ENCODE measurements at regions not wholly inside any gene's neighbourhood (a gene's known extent, or its start where the extent isn't known, plus 50 kb on each side); places are given as distances from the start of the nearest gene placed in this dataset.

DNA sequence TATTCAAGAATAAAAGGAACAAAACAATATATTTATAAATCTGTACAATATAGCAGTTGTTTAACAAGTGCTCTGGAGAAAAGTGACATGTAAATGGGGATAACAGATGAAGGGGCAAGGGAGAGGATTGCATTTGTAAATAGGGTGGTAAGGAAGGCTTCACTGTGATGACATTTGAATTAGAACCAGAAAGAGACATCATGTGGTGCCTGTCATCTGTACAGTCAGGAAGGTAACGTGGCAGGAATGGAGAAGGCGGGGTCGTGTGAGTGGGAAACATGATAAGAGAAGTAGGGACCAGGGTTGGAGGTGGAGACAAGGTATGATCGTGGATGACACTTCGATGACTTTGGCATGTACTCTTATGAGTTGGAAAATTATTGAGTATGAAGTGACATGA, 1393.6 kb upstream of the NXPH2 start:
- Histone ChIP-seq H3K4me2 (ENCODE audit: low read length) (no peak overlapping the region), H3K79me2 (replicated peaks; ENCODE audit: insufficient read depth, low read length) (no peaks in the 10 kb centered on the region), H3K27me3 (ENCODE audit: insufficient read depth, low read depth, low read length) (no peaks in the 10 kb centered on the region), H3F3A (ENCODE audit: insufficient read depth, low read length, poor library complexity, severe bottlenecking) (peaks cover 2% of the 10 kb centered on the region), H3K4me3 (ENCODE audit: low read length) (no peak overlapping the region), H3K36me3 (ENCODE audit: insufficient read depth, low read length) (no peaks in the 10 kb centered on the region), H4K20me1 (ENCODE audit: insufficient read depth) (no peaks in the 10 kb centered on the region), H3K9me2 (ENCODE audit: insufficient read depth, low read length) (no peaks in the 10 kb centered on the region), H3K9ac (ENCODE audit: low read length) (no peak overlapping the region), H3K27ac (ENCODE audit: low read length) (no peak overlapping the region), H2AFZ (ENCODE audit: low read depth, low read length) (no peak overlapping the region), H3K9me3 (ENCODE audit: low read length) (peaks cover 3% of the 10 kb centered on the region)
- no peak for TF ChIP-seq MXI1 (conservative IDR thresholded peaks at IDR 0.05; ENCODE audit: poor library complexity, severe bottlenecking)
- TF ChIP-seq SMC3 (conservative IDR thresholded peaks at IDR 0.05; ENCODE audit: poor library complexity) = no peak
- TF ChIP-seq RAD21 (conservative IDR thresholded peaks at IDR 0.05) = no peak
- TF ChIP-seq, protein P1, sequence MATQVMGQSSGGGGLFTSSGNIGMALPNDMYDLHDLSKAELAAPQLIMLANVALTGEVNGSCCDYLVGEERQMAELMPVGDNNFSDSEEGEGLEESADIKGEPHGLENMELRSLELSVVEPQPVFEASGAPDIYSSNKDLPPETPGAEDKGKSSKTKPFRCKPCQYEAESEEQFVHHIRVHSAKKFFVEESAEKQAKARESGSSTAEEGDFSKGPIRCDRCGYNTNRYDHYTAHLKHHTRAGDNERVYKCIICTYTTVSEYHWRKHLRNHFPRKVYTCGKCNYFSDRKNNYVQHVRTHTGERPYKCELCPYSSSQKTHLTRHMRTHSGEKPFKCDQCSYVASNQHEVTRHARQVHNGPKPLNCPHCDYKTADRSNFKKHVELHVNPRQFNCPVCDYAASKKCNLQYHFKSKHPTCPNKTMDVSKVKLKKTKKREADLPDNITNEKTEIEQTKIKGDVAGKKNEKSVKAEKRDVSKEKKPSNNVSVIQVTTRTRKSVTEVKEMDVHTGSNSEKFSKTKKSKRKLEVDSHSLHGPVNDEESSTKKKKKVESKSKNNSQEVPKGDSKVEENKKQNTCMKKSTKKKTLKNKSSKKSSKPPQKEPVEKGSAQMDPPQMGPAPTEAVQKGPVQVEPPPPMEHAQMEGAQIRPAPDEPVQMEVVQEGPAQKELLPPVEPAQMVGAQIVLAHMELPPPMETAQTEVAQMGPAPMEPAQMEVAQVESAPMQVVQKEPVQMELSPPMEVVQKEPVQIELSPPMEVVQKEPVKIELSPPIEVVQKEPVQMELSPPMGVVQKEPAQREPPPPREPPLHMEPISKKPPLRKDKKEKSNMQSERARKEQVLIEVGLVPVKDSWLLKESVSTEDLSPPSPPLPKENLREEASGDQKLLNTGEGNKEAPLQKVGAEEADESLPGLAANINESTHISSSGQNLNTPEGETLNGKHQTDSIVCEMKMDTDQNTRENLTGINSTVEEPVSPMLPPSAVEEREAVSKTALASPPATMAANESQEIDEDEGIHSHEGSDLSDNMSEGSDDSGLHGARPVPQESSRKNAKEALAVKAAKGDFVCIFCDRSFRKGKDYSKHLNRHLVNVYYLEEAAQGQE (IDR thresholded peaks at IDR 0.05; ENCODE audit: borderline replicate concordance) = no peak
- TF ChIP-seq, protein P2, sequence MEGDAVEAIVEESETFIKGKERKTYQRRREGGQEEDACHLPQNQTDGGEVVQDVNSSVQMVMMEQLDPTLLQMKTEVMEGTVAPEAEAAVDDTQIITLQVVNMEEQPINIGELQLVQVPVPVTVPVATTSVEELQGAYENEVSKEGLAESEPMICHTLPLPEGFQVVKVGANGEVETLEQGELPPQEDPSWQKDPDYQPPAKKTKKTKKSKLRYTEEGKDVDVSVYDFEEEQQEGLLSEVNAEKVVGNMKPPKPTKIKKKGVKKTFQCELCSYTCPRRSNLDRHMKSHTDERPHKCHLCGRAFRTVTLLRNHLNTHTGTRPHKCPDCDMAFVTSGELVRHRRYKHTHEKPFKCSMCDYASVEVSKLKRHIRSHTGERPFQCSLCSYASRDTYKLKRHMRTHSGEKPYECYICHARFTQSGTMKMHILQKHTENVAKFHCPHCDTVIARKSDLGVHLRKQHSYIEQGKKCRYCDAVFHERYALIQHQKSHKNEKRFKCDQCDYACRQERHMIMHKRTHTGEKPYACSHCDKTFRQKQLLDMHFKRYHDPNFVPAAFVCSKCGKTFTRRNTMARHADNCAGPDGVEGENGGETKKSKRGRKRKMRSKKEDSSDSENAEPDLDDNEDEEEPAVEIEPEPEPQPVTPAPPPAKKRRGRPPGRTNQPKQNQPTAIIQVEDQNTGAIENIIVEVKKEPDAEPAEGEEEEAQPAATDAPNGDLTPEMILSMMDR (IDR thresholded peaks at IDR 0.05; ENCODE audit: poor library complexity, severe bottlenecking) = no peak
- no peak for TF ChIP-seq TAF1 (IDR thresholded peaks at IDR 0.05; ENCODE audit: low read depth)
- peak; percentile 67 for TF ChIP-seq POLR2AphosphoS5 (IDR thresholded peaks at IDR 0.05)
- TF ChIP-seq EP300 (conservative IDR thresholded peaks at IDR 0.05; ENCODE audit: poor library complexity, severe bottlenecking) = peak; percentile 75
- no peak for TF ChIP-seq EZH2 (IDR thresholded peaks at IDR 0.05; ENCODE audit: borderline replicate concordance, insufficient read depth, low read length, poor library complexity, severe bottlenecking)

DNA sequence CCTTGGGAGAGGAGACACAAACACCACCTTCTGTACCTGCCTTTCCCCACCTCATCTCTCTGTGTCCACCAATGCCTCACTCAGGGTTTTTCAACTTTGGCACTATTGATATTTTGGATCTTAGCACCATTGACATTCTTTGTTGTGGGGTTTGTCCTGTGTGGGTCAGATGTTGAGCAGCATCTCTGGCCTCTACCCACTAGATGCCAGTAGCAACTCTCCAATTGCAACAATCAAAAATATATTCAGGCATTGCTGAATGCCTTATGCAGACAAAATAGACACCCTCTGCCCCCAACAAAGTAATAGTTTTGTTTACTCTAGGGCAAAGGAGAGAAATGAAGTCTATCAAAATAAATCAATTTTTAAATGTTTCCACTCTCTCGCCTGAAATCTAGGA, 1384.3 kb upstream of the NXPH2 start:
- Histone ChIP-seq H3K4me2 (ENCODE audit: low read length) (no peak overlapping the region), H3K79me2 (replicated peaks; ENCODE audit: insufficient read depth, low read length) (no peaks in the 10 kb centered on the region), H3K27me3 (ENCODE audit: insufficient read depth, low read depth, low read length) (no peaks in the 10 kb centered on the region), H4K20me1 (ENCODE audit: insufficient read depth) (no peaks in the 10 kb centered on the region), H2AFZ (ENCODE audit: low read depth, low read length) (no peak overlapping the region), H3K27ac (ENCODE audit: low read length) (no peak overlapping the region), H3F3A (ENCODE audit: insufficient read depth, low read length, poor library complexity, severe bottlenecking) (no peaks in the 10 kb centered on the region), H3K9me2 (ENCODE audit: insufficient read depth, low read length) (no peaks in the 10 kb centered on the region), H3K9ac (ENCODE audit: low read length) (no peak overlapping the region), H3K4me3 (ENCODE audit: low read length) (no peak overlapping the region), H3K9me3 (ENCODE audit: low read length) (no peaks in the 10 kb centered on the region), H3K36me3 (ENCODE audit: insufficient read depth, low read length) (no peaks in the 10 kb centered on the region)
- TF ChIP-seq, protein P2 (IDR thresholded peaks at IDR 0.05; ENCODE audit: poor library complexity, severe bottlenecking) = no peak
- no peak for TF ChIP-seq RAD21 (conservative IDR thresholded peaks at IDR 0.05)
- no peak for TF ChIP-seq EP300 (conservative IDR thresholded peaks at IDR 0.05; ENCODE audit: poor library complexity, severe bottlenecking)
- TF ChIP-seq MXI1 (conservative IDR thresholded peaks at IDR 0.05; ENCODE audit: poor library complexity, severe bottlenecking) = no peak
